HG03196 (cell line): ENCODE measurements at regions not wholly inside any gene's neighbourhood (a gene's known extent, or its start where the extent isn't known, plus 50 kb on each side); places are given as distances from the start of the nearest gene placed in this dataset.
"Not testable (repeated sequence)": the region's sequence is repeated elsewhere in the genome, so short reads cannot be mapped to it uniquely, and the experiment has no call there.

Source experiments
- ATAC-seq: cut with Tn5 transposase; IDR thresholded peaks from one replicate; pipeline ENCODE4 v1.9.1; 2021; ENCODE audit not compliant: unreplicated experiment

- no peak for ATAC-seq
Observed at GRCh38 chr4:72205298-72205697, 173.5 kb downstream of the NPFFR2 start.

DNA sequence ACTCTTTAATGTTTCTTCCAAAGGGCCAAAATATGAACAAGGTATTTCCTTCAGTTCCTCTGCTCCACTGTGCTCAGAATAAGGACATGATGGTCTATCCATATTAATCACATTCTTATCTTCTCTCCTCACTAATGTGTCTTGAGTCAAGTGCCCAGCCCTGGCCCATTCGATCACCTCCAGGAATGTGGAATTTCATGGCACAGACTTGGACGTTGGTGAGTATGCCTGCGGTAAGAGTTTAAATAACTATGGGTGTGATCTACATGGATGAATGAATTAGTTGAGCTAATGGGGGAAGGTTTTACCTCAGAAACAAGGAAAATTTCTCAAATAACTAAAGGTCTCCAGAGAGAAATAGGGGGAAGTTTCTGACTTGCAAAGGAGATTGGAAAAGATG is 174.0 kb downstream of the NPFFR2 start:
- ATAC-seq, result no peak

DNA sequence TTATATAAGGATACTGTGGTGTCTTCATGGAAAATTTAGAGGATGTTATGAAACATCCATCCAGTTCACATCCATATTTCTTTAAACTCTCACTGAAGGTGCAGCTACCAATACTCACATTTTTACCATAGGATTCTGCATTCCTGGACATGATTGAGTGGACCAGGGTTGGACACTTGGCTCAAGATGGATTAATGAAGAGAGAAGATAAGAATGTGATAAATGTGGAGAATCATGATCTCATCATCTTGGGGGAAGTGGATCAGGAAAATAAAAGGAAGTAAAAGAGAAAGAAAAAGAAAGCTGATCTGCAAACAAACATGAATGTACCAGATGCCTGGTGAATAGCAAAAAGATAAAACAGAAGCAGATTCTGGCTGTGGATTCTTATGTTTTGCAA is 175.4 kb downstream of the NPFFR2 start:
- no peak for ATAC-seq

- no peak for ATAC-seq
Observed at GRCh38 chr4:72208421-72209075, 176.7 kb downstream of the NPFFR2 start.

GRCh38 chr4:72209600-72209999 is 177.8 kb downstream of the NPFFR2 start:
- peak; percentile 48 for ATAC-seq

DNA sequence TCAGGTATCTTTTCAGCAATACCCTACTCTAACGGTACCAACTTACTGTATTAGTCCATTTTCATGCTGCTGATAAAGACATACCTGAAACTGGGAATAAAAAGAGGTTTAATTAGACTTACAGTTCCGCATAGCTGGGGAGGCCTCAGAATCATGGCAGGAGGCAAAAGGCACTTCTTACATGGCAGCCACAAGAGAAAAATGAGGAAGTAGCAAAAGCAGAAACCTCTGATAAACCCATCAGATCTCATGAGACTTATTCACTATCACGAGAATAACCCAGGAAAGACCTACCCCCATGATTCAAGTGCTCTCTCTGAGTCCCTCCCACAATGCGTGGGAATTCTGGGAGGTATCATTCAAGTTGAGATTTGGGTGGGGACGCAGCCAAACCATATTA is 182.0 kb downstream of the NPFFR2 start:
- ATAC-seq, result not testable (repeated sequence)

- no peak for ATAC-seq
Observed at GRCh38 chr4:72215198-72215597, 183.4 kb downstream of the NPFFR2 start.

GRCh38 chr4:72216539-72217277 is 184.9 kb downstream of the NPFFR2 start:
- ATAC-seq, result no peak

GRCh38 chr4:72218953-72219352 is 187.2 kb downstream of the NPFFR2 start:
- ATAC-seq, result no peak
